WTC11 (cell line): ENCODE measurements at regions not wholly inside any gene's neighbourhood (a gene's known extent, or its start where the extent isn't known, plus 50 kb on each side); places are given as distances from the start of the nearest gene placed in this dataset.

Source experiments
- ATAC-seq: fragments of 200-7000 bp; cut with Tn5 transposase; 2 replicates; pipeline ENCODE4 v1.10.0; 2021; ENCODE audit warnings: mild to moderate bottlenecking, moderate library complexity
- CTCF ChIA-PET: fragments of 300-600 bp; sonication (Branson Sonifier 250); formaldehyde crosslinking; loops from one replicate; lab custom pipeline; 2021; ENCODE audit warnings: antibody characterized with exemption; lab: Charles Lee
- POLR2A ChIA-PET: fragments of 350-600 bp; sonication (Branson Sonifier 250); formaldehyde crosslinking; loops from one replicate; lab custom pipeline; 2021; ENCODE audit warnings: antibody characterized with exemption; lab: Charles Lee
- DNase-seq: peaks from one replicate; pipeline ENCODE4 v3.0.0; 2021; ENCODE audit warnings: low spot score
- H3K27ac Mint-ChIP-seq: 2 replicates; pipeline ENCODE4 v1.8.0; 2021; ENCODE audit warnings: mixed read lengths
- H3K27me3 Mint-ChIP-seq: 2 replicates; pipeline ENCODE4 v1.8.0; 2021; ENCODE audit warnings: low read depth, mild to moderate bottlenecking, moderate library complexity, mixed read lengths
- H3K36me3 Mint-ChIP-seq: 2 replicates; pipeline ENCODE4 v1.8.0; 2021; ENCODE audit warnings: mixed read lengths
- H3K4me1 Mint-ChIP-seq: 2 replicates; pipeline ENCODE4 v1.8.0; 2022; ENCODE audit warnings: mixed read lengths
- H3K4me3 Mint-ChIP-seq: 2 replicates; pipeline ENCODE4 v1.8.0; 2021; ENCODE audit warnings: mild to moderate bottlenecking, moderate library complexity, mixed read lengths
- H3K9me3 Mint-ChIP-seq: 2 replicates; pipeline ENCODE4 v1.8.0; 2021; ENCODE audit warnings: mixed read lengths
- ATF1 ChIP-seq: sonication (generic); formaldehyde crosslinking; IDR thresholded peaks from 2 replicates; pipeline ENCODE4 v1.8.1; 2023; ENCODE audit warnings: mild to moderate bottlenecking, moderate library complexity, missing genetic modification reagents
- GRHL2 ChIP-seq: fragments of 250-450 bp; sonication (Bioruptor Pico); IDR thresholded peaks from 2 replicates; pipeline ENCODE4 v1.8.0; 2022; ENCODE audit warnings: mild to moderate bottlenecking, moderate library complexity; ENCODE audit not compliant: insufficient replicate concordance, severe bottlenecking
- HMGA2 ChIP-seq: fragments of 250-450 bp; sonication (Bioruptor Pico); IDR thresholded peaks from 2 replicates; pipeline ENCODE4 v1.4.0; 2021; ENCODE audit warnings: mild to moderate bottlenecking, moderate library complexity
- JUN ChIP-seq: sonication (generic); formaldehyde crosslinking; IDR thresholded peaks from 2 replicates; pipeline ENCODE4 v1.8.0; 2023; ENCODE audit warnings: mild to moderate bottlenecking, missing genetic modification reagents
- MYBL2 ChIP-seq: sonication (generic); formaldehyde crosslinking; IDR thresholded peaks from 2 replicates; pipeline ENCODE4 v1.8.1; 2023; ENCODE audit warnings: mild to moderate bottlenecking, moderate library complexity, missing genetic modification reagents
- TP53 ChIP-seq: sonication (generic); formaldehyde crosslinking; IDR thresholded peaks from 2 replicates; pipeline ENCODE4 v1.8.1; 2023; ENCODE audit warnings: mild to moderate bottlenecking, missing genetic modification reagents
- ZNF232 ChIP-seq: sonication (generic); formaldehyde crosslinking; IDR thresholded peaks from 2 replicates; pipeline ENCODE4 v1.8.0; 2022; ENCODE audit warnings: mild to moderate bottlenecking, missing genetic modification reagents
- ZNF263 ChIP-seq: sonication (generic); formaldehyde crosslinking; IDR thresholded peaks from 2 replicates; pipeline ENCODE4 v1.8.1; 2022; ENCODE audit warnings: low read depth, mild to moderate bottlenecking, moderate library complexity, missing genetic modification reagents
- ZNF317 ChIP-seq: sonication (generic); formaldehyde crosslinking; IDR thresholded peaks from 2 replicates; pipeline ENCODE4 v1.8.1; 2023; ENCODE audit warnings: low read depth, mild to moderate bottlenecking, moderate library complexity, missing genetic modification reagents, borderline replicate concordance
- ZNF396 ChIP-seq: fragments of 250-450 bp; sonication (Bioruptor Pico); IDR thresholded peaks from 2 replicates; pipeline ENCODE4 v1.8.0; 2021; ENCODE audit warnings: mild to moderate bottlenecking, moderate library complexity, borderline replicate concordance
- TF ChIP-seq, protein P1 (sequence below): sonication (generic); formaldehyde crosslinking; IDR thresholded peaks from 2 replicates; pipeline ENCODE4 v1.8.1; 2023; ENCODE audit warnings: mild to moderate bottlenecking, missing genetic modification reagents, moderate library complexity
- TF ChIP-seq, protein P2 (sequence below): sonication (generic); formaldehyde crosslinking; IDR thresholded peaks from 2 replicates; pipeline ENCODE4 v1.8.1; 2022; ENCODE audit warnings: mild to moderate bottlenecking, missing genetic modification reagents, moderate library complexity, borderline replicate concordance
- TF ChIP-seq, protein P3 (sequence below): fragments of 200-600 bp; IDR thresholded peaks from 2 replicates; pipeline ENCODE4 v1.8.0; 2022; ENCODE audit warnings: antibody characterized with exemption
- TF ChIP-seq, protein P4 (sequence below): sonication (generic); formaldehyde crosslinking; IDR thresholded peaks from 2 replicates; pipeline ENCODE4 v1.8.0; 2022; ENCODE audit warnings: mild to moderate bottlenecking, missing genetic modification reagents
- TF ChIP-seq, protein P5 (sequence below): sonication (generic); formaldehyde crosslinking; IDR thresholded peaks from 2 replicates; pipeline ENCODE4 v1.8.1; 2022; ENCODE audit warnings: low read depth, mild to moderate bottlenecking, moderate library complexity, missing genetic modification reagents, borderline replicate concordance
- TF ChIP-seq, protein P6 (sequence below): sonication (generic); formaldehyde crosslinking; IDR thresholded peaks from 2 replicates; pipeline ENCODE4 v1.8.0; 2023; ENCODE audit warnings: missing genetic modification reagents
- TF ChIP-seq, protein P7 (sequence below): sonication (generic); formaldehyde crosslinking; IDR thresholded peaks from 2 replicates; pipeline ENCODE4 v1.8.1; 2022; ENCODE audit warnings: mild to moderate bottlenecking, moderate library complexity, missing genetic modification reagents
- TF ChIP-seq, protein P8 (sequence below): sonication (generic); formaldehyde crosslinking; IDR thresholded peaks from 2 replicates; pipeline ENCODE4 v1.8.0; 2023; ENCODE audit warnings: missing genetic modification reagents, mild to moderate bottlenecking, borderline replicate concordance

DNA sequence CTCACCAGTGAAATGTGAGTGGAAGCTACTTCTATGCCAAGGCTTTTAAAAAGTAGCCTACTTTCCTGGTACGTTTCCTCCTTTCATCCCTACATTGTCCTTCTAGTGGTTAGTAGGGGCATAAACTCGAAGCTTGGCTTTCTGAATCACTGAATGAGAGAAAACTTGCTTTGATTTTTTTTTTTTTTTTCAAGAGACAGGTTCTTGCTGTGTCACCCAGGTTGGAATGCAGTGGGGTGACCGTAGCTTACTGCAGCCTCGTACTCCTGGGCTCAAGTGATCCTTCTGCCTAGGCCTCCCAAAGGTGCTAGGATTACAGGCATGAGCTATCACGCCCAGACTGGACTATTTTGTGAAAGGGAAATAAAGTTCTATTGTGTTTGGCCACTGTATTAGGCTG is 89.1 kb upstream of the IGFBP7 start:
- H3K27ac Mint-ChIP-seq, result no peak overlapping the region
- ChIA-PET CTCF (interaction anchor here (0.6 to 3.3 kb wide), 5 partner anchors 8 to 1403 kb away, joined by 3 to 35 read pairs (median 3); no protein-coding TSS in a partner anchor), POLR2A (no interaction called here)

DNA sequence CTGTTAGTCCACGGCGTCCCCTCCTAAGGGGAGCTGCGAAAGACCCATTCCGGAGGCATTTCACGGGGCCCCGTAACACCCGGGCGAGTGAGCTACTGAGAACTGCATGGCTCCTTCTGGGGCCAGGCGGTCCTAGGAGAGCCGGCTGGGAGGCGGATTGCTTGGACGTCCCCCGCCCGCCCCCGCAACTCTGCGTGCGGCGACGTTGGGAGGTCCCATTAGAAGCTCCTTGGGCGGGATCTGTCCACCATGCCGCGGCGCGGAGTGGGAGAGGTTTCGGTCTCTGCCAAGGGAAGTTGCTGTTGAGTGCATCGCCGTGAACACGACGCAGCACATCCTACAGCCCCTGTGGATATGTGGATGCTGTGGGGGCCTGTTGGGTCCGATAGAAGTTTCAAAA is 85.4 kb upstream of the IGFBP7 start:
- DNase-seq, result no peak
- peaks cover 53% of the 10 kb centered on the region for H3K4me1 Mint-ChIP-seq
- ChIA-PET CTCF (interaction anchor here (2.4 kb wide), 1 partner anchor 32 kb away, joined by 9 read pairs; no protein-coding TSS in a partner anchor), POLR2A (no interaction called here)
- no peak overlapping the region for H3K4me3 Mint-ChIP-seq
- no peaks in the 10 kb centered on the region for H3K9me3 Mint-ChIP-seq
- peaks cover 21% of the 10 kb centered on the region for H3K27me3 Mint-ChIP-seq
- 0 out of 2 replicates have a peak, but pooled peaks cover 3% of the 10 kb centered on the region for H3K36me3 Mint-ChIP-seq
- H3K27ac Mint-ChIP-seq, result no peak overlapping the region
- no peak for ATAC-seq
- TF ChIP-seq TP53 (no peak), GRHL2 (CRISPR knock-in tag) (no peak), ZNF232 (no peak), ZNF396 (CRISPR knock-in tag) (no peak), HMGA2 (CRISPR knock-in tag) (no peak), ATF1 (CRISPR knock-in tag) (no peak), ZNF317 (no peak)
- TF ChIP-seq, protein P1, sequence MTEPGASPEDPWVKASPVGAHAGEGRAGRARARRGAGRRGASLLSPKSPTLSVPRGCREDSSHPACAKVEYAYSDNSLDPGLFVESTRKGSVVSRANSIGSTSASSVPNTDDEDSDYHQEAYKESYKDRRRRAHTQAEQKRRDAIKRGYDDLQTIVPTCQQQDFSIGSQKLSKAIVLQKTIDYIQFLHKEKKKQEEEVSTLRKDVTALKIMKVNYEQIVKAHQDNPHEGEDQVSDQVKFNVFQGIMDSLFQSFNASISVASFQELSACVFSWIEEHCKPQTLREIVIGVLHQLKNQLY (CRISPR knock-in tag), result no peak
- TF ChIP-seq, protein P2, sequence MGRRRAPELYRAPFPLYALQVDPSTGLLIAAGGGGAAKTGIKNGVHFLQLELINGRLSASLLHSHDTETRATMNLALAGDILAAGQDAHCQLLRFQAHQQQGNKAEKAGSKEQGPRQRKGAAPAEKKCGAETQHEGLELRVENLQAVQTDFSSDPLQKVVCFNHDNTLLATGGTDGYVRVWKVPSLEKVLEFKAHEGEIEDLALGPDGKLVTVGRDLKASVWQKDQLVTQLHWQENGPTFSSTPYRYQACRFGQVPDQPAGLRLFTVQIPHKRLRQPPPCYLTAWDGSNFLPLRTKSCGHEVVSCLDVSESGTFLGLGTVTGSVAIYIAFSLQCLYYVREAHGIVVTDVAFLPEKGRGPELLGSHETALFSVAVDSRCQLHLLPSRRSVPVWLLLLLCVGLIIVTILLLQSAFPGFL (CRISPR knock-in tag), result no peak
- TF ChIP-seq, protein P3, sequence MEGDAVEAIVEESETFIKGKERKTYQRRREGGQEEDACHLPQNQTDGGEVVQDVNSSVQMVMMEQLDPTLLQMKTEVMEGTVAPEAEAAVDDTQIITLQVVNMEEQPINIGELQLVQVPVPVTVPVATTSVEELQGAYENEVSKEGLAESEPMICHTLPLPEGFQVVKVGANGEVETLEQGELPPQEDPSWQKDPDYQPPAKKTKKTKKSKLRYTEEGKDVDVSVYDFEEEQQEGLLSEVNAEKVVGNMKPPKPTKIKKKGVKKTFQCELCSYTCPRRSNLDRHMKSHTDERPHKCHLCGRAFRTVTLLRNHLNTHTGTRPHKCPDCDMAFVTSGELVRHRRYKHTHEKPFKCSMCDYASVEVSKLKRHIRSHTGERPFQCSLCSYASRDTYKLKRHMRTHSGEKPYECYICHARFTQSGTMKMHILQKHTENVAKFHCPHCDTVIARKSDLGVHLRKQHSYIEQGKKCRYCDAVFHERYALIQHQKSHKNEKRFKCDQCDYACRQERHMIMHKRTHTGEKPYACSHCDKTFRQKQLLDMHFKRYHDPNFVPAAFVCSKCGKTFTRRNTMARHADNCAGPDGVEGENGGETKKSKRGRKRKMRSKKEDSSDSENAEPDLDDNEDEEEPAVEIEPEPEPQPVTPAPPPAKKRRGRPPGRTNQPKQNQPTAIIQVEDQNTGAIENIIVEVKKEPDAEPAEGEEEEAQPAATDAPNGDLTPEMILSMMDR, result no peak
- TF ChIP-seq, protein P4, sequence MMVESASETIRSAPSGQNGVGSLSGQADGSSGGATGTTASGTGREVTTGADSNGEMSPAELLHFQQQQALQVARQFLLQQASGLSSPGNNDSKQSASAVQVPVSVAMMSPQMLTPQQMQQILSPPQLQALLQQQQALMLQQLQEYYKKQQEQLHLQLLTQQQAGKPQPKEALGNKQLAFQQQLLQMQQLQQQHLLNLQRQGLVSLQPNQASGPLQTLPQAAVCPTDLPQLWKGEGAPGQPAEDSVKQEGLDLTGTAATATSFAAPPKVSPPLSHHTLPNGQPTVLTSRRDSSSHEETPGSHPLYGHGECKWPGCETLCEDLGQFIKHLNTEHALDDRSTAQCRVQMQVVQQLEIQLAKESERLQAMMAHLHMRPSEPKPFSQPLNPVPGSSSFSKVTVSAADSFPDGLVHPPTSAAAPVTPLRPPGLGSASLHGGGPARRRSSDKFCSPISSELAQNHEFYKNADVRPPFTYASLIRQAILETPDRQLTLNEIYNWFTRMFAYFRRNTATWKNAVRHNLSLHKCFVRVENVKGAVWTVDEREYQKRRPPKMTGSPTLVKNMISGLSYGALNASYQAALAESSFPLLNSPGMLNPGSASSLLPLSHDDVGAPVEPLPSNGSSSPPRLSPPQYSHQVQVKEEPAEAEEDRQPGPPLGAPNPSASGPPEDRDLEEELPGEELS (CRISPR knock-in tag), result no peak
- TF ChIP-seq, protein P5, sequence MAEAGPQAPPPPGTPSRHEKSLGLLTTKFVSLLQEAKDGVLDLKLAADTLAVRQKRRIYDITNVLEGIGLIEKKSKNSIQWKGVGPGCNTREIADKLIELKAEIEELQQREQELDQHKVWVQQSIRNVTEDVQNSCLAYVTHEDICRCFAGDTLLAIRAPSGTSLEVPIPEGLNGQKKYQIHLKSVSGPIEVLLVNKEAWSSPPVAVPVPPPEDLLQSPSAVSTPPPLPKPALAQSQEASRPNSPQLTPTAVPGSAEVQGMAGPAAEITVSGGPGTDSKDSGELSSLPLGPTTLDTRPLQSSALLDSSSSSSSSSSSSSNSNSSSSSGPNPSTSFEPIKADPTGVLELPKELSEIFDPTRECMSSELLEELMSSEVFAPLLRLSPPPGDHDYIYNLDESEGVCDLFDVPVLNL, result no peak

More for the DNA sequence above, 89.1 kb upstream of the IGFBP7 start:
- Mint-ChIP-seq H3K27me3 (peaks cover 5% of the 10 kb centered on the region; the same call in 1 of the 2 replicates), H3K9me3 (no peaks in the 10 kb centered on the region), H3K4me1 (peaks cover 23% of the 10 kb centered on the region), H3K4me3 (no peak overlapping the region), H3K36me3 (0 out of 2 replicates have a peak, but pooled peaks cover 3% of the 10 kb centered on the region)
- DNase-seq (no peak), ATAC-seq (no peak)
- no peak for TF ChIP-seq JUN (CRISPR knock-in tag)
- TF ChIP-seq, protein P6, sequence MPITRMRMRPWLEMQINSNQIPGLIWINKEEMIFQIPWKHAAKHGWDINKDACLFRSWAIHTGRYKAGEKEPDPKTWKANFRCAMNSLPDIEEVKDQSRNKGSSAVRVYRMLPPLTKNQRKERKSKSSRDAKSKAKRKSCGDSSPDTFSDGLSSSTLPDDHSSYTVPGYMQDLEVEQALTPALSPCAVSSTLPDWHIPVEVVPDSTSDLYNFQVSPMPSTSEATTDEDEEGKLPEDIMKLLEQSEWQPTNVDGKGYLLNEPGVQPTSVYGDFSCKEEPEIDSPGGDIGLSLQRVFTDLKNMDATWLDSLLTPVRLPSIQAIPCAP, result no peak
- TF ChIP-seq, protein P7, sequence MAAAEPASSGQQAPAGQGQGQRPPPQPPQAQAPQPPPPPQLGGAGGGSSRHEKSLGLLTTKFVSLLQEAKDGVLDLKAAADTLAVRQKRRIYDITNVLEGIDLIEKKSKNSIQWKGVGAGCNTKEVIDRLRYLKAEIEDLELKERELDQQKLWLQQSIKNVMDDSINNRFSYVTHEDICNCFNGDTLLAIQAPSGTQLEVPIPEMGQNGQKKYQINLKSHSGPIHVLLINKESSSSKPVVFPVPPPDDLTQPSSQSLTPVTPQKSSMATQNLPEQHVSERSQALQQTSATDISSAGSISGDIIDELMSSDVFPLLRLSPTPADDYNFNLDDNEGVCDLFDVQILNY (CRISPR knock-in tag), result no peak
- TF ChIP-seq ZNF263 (CRISPR knock-in tag), result no peak
- TF ChIP-seq, protein P8, sequence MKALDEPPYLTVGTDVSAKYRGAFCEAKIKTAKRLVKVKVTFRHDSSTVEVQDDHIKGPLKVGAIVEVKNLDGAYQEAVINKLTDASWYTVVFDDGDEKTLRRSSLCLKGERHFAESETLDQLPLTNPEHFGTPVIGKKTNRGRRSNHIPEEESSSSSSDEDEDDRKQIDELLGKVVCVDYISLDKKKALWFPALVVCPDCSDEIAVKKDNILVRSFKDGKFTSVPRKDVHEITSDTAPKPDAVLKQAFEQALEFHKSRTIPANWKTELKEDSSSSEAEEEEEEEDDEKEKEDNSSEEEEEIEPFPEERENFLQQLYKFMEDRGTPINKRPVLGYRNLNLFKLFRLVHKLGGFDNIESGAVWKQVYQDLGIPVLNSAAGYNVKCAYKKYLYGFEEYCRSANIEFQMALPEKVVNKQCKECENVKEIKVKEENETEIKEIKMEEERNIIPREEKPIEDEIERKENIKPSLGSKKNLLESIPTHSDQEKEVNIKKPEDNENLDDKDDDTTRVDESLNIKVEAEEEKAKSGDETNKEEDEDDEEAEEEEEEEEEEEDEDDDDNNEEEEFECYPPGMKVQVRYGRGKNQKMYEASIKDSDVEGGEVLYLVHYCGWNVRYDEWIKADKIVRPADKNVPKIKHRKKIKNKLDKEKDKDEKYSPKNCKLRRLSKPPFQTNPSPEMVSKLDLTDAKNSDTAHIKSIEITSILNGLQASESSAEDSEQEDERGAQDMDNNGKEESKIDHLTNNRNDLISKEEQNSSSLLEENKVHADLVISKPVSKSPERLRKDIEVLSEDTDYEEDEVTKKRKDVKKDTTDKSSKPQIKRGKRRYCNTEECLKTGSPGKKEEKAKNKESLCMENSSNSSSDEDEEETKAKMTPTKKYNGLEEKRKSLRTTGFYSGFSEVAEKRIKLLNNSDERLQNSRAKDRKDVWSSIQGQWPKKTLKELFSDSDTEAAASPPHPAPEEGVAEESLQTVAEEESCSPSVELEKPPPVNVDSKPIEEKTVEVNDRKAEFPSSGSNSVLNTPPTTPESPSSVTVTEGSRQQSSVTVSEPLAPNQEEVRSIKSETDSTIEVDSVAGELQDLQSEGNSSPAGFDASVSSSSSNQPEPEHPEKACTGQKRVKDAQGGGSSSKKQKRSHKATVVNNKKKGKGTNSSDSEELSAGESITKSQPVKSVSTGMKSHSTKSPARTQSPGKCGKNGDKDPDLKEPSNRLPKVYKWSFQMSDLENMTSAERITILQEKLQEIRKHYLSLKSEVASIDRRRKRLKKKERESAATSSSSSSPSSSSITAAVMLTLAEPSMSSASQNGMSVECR (CRISPR knock-in tag), result no peak
- no peak for TF ChIP-seq MYBL2
